ENCODE measurements at regions not wholly inside any gene's neighbourhood (a gene's known extent, or its start where the extent isn't known, plus 50 kb on each side); places are given as distances from the start of the nearest gene placed in this dataset.

GRCh38 chr14:101482066-101482465 lies 79.2 kb upstream of the DIO3 start:
- no peak for DNase-seq (ENCODE audit: low read depth)
- no peak overlapping the region for H3K4me3 ChIP-seq (ENCODE audit: low read depth, low read length)
- TF ChIP-seq CTCF (IDR thresholded peaks at IDR 0.05; ENCODE audit: insufficient read depth, low read depth, low read length), result no peak

- DNase-seq (ENCODE audit: low read depth), result no peak
- TF ChIP-seq CTCF (IDR thresholded peaks at IDR 0.05; ENCODE audit: insufficient read depth, low read depth, low read length), result no peak
Measured at GRCh38 chr14:101483829-101484228, 77.5 kb upstream of the DIO3 start.

GRCh38 chr14:101489092-101489760 lies 72.1 kb upstream of the DIO3 start:
- no peak for TF ChIP-seq CTCF (IDR thresholded peaks at IDR 0.05; ENCODE audit: insufficient read depth, low read depth, low read length)
- no peak overlapping the region for H3K4me3 ChIP-seq (ENCODE audit: low read depth, low read length)
- no peak for DNase-seq (ENCODE audit: low read depth)

More at GRCh38 chr14:101483829-101484228, 77.5 kb upstream of the DIO3 start:
- H3K4me3 ChIP-seq (ENCODE audit: low read depth, low read length), result no peak overlapping the region

- DNase-seq (ENCODE audit: low read depth), result no peak
- no peak overlapping the region for H3K4me3 ChIP-seq (ENCODE audit: low read depth, low read length)
- no peak for TF ChIP-seq CTCF (IDR thresholded peaks at IDR 0.05; ENCODE audit: insufficient read depth, low read depth, low read length)
Measured at GRCh38 chr14:101490771-101491170, 70.5 kb upstream of the DIO3 start.

- no peak for TF ChIP-seq CTCF (IDR thresholded peaks at IDR 0.05; ENCODE audit: insufficient read depth, low read depth, low read length)
- no peak for DNase-seq (ENCODE audit: low read depth)
Measured at GRCh38 chr14:101491841-101492240, 69.5 kb upstream of the DIO3 start.

GRCh38 chr14:101492716-101493115 lies 68.6 kb upstream of the DIO3 start:
- no peak for DNase-seq (ENCODE audit: low read depth)
- H3K4me3 ChIP-seq (ENCODE audit: low read depth, low read length), result no peak overlapping the region

More at GRCh38 chr14:101491841-101492240, 69.5 kb upstream of the DIO3 start:
- no peak overlapping the region for H3K4me3 ChIP-seq (ENCODE audit: low read depth, low read length)

More at GRCh38 chr14:101492716-101493115, 68.6 kb upstream of the DIO3 start:
- no peak for TF ChIP-seq CTCF (IDR thresholded peaks at IDR 0.05; ENCODE audit: insufficient read depth, low read depth, low read length)
